ENCODE measurements at regions not wholly inside any gene's neighbourhood (a gene's known extent, or its start where the extent isn't known, plus 50 kb on each side); places are given as distances from the start of the nearest gene placed in this dataset.

GRCh38 chr17:36842231-36842819 is 95.0 kb upstream of the LHX1 start:
- intact Hi-C loops (cut with DNase I), result no loop called here
- Histone ChIP-seq H3K4me1 (no peaks in the 10 kb centered on the region), H3K9me3 (no peaks in the 10 kb centered on the region), H3K36me3 (no peaks in the 10 kb centered on the region), H3K4me3 (no peak overlapping the region), H3K27me3 (peaks cover 0 to 25% (median 4%) of the 10 kb centered on the region in 3 donors), H3K27ac (no peak overlapping the region)
- 67 to 69% methylated on average over 6 of the region's 6 CpGs for WGBS, 2 donors
- no peak for TF ChIP-seq POLR2AphosphoS5 (IDR thresholded peaks at IDR 0.05)
- TF ChIP-seq POLR2A (IDR thresholded peaks at IDR 0.05), result no peak
- TF ChIP-seq, protein P1, sequence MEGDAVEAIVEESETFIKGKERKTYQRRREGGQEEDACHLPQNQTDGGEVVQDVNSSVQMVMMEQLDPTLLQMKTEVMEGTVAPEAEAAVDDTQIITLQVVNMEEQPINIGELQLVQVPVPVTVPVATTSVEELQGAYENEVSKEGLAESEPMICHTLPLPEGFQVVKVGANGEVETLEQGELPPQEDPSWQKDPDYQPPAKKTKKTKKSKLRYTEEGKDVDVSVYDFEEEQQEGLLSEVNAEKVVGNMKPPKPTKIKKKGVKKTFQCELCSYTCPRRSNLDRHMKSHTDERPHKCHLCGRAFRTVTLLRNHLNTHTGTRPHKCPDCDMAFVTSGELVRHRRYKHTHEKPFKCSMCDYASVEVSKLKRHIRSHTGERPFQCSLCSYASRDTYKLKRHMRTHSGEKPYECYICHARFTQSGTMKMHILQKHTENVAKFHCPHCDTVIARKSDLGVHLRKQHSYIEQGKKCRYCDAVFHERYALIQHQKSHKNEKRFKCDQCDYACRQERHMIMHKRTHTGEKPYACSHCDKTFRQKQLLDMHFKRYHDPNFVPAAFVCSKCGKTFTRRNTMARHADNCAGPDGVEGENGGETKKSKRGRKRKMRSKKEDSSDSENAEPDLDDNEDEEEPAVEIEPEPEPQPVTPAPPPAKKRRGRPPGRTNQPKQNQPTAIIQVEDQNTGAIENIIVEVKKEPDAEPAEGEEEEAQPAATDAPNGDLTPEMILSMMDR (IDR thresholded peaks at IDR 0.05), result no peak
- TF ChIP-seq EP300 (IDR thresholded peaks at IDR 0.05), result no peak
- DNase-seq, result no peak

DNA sequence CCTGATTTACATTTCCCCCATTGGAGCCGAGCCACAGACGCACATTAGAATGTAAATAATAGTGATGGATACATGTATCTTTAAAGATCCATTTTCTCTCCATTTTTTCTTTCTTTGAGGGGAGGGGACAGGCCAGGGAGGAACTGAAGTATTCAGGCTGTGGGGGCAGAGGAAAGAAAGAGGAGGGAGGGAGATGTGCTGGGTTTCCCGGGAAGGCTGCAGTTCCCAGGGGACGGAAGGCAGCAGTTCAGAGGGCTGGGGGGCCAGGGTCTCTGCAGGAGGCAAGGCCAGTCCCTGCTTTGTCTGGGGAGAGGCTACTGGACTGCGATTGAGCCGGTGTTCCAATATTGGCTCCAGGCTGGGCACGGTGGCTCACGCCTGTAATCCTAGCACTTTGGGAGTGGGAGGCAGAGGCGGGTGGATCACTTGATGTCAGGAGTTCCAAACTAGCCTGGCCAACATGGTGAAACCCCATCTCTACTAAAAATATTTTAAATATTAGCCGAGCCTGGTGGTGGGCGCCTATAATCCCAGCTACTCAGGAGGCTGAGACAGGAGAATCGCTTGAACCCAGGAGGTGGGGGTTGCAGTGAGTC is 94.2 kb upstream of the LHX1 start:
- H3K4me3 ChIP-seq, result no peak overlapping the region
- H3K9me3 ChIP-seq, result no peaks in the 10 kb centered on the region
- intact Hi-C loops (cut with DNase I), result no loop called here
- TF ChIP-seq EP300 (IDR thresholded peaks at IDR 0.05), result no peak
- no peak for TF ChIP-seq POLR2A (IDR thresholded peaks at IDR 0.05)
- TF ChIP-seq, protein P1 (IDR thresholded peaks at IDR 0.05), result no peak
- peaks cover 0 to 31% (median 4%) of the 10 kb centered on the region in 3 donors for H3K27me3 ChIP-seq
- DNase-seq, result no peak
- H3K4me1 ChIP-seq, result no peaks in the 10 kb centered on the region
- 63 to 77% methylated on average over 12 of the region's 12 CpGs for WGBS, 2 donors
- H3K36me3 ChIP-seq, result no peaks in the 10 kb centered on the region
- H3K27ac ChIP-seq, result no peak overlapping the region

DNA sequence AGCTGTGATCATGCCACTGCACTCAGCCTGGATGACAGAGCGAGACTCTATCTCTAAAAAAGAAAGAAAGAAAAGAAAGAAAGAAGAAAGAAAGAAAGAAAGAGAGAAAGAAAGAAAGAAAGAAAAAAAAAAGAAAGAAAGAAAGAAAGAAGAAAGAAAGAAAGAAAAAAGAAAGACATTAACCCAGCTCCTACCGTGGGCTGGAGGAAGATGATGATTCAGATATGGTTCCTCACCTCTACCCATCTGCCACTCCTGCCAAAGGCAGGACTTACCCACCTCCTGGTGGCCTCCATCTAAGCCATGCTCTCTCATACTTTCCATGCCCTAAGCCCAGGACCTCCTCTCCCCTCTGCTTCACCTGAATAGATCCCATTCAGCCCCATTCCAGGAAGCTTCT is 93.3 kb upstream of the LHX1 start:
- Histone ChIP-seq H3K27ac (no peak overlapping the region), H3K4me1 (no peaks in the 10 kb centered on the region), H3K4me3 (no peak overlapping the region), H3K9me3 (no peaks in the 10 kb centered on the region), H3K27me3 (peaks cover 0 to 35% (median 4%) of the 10 kb centered on the region in 3 donors), H3K36me3 (no peaks in the 10 kb centered on the region)
- WGBS, 2 donors, result 76 to 85% methylated on average over 2 of the region's 2 CpGs
- TF ChIP-seq, protein P1 (IDR thresholded peaks at IDR 0.05), result no peak
- TF ChIP-seq POLR2AphosphoS5 (IDR thresholded peaks at IDR 0.05) (no peak), POLR2A (IDR thresholded peaks at IDR 0.05) (no peak), EP300 (IDR thresholded peaks at IDR 0.05) (no peak)
- DNase-seq, result no peak
- intact Hi-C loops (cut with DNase I), result no loop called here

DNA sequence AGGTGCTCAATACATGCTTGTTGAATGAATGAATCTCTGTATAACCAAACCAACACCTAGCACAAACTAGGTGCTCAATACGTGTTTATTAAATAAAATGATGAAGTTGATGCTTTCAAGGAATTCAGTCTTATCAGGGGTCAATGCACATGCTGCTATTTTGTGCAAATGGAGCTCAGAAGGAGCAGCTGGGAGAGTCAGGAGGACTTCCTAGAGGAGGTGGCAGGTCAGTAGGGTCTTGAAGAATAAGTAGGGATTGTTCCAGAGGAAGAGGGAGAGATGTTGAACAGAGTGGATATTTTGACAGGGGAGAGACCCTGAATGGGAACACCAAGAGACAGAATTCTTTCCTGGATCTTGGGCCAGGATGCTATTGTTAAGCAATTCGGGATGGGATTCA is 92.7 kb upstream of the LHX1 start:
- H3K27ac ChIP-seq, result no peak overlapping the region
- peaks cover 0 to 35% (median 0%) of the 10 kb centered on the region in 3 donors for H3K27me3 ChIP-seq
- intact Hi-C loops (cut with DNase I), result no loop called here
- H3K4me1 ChIP-seq, result no peaks in the 10 kb centered on the region
- no peak overlapping the region for H3K4me3 ChIP-seq
- no peaks in the 10 kb centered on the region for H3K36me3 ChIP-seq
- TF ChIP-seq EP300 (IDR thresholded peaks at IDR 0.05), result no peak
- no peak for TF ChIP-seq POLR2AphosphoS5 (IDR thresholded peaks at IDR 0.05)
- no peak for TF ChIP-seq POLR2A (IDR thresholded peaks at IDR 0.05)
- TF ChIP-seq, protein P1 (IDR thresholded peaks at IDR 0.05), result no peak
- DNase-seq, result no peak
- no peaks in the 10 kb centered on the region for H3K9me3 ChIP-seq
- 82 to 90% methylated on average over 2 of the region's 2 CpGs for WGBS, 2 donors

DNA sequence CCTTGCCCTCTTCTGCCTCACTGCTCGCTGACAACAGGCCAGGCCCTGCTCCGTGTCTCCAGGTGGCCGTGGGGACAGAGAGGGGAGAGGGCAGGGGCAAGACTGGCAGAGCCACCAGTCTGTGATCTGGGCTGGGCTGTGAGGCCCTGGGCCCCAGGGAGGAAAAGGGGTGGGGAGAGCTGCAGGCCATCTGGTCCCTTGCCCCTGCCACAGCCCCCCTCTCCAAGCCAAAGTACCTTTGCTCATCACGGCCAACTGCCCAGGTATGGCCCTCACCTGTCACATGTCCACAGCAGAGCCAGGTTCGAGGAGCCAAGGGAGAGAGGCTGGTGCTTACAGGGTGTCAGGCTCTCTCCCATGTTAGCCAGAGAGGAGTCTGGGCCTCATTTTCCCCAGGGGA is 91.4 kb upstream of the LHX1 start:
- DNase-seq, result no peak
- no peak overlapping the region for H3K27ac ChIP-seq
- WGBS, 2 donors, result 52 to 68% methylated on average over 5 of the region's 5 CpGs
- H3K36me3 ChIP-seq, result no peaks in the 10 kb centered on the region
- TF ChIP-seq EP300 (IDR thresholded peaks at IDR 0.05), result no peak
- TF ChIP-seq, protein P1 (IDR thresholded peaks at IDR 0.05), result no peak
- TF ChIP-seq POLR2A (IDR thresholded peaks at IDR 0.05), result no peak
- TF ChIP-seq POLR2AphosphoS5 (IDR thresholded peaks at IDR 0.05), result no peak
- H3K27me3 ChIP-seq, result peaks cover 0 to 40% (median 0%) of the 10 kb centered on the region in 3 donors
- no peaks in the 10 kb centered on the region for H3K4me1 ChIP-seq
- H3K9me3 ChIP-seq, result no peaks in the 10 kb centered on the region
- intact Hi-C loops (cut with DNase I), result no loop called here
- H3K4me3 ChIP-seq, result no peak overlapping the region
